ENCODE measurements at regions not wholly inside any gene's neighbourhood (a gene's known extent, or its start where the extent isn't known, plus 50 kb on each side); places are given as distances from the start of the nearest gene placed in this dataset.

DNA sequence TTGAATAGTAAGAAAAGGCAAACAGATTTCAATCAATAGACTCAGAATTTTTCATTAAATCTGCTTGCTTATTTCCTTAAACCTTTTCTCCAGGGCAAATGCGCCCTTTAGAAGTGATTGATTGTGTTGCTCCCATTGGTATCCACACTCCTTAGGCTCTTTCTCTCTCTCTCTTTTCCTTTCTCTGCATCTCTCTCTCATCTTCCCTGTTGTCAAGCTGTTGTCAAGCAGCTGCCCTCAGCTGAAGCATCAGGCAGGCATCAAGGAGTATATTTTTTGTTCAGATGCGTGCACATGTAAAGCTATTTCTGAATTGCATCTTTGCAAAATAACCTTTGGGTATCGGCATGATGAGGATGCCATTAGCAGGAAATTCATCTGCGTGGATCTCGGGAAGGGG lies 107.2 kb upstream of the PLET1 start:
- no peak overlapping the region for H3K27ac ChIP-seq (ENCODE audit: low read length)
- in situ Hi-C loops (cut with HindIII; ENCODE audit: low pct_unique_long_range_greater_than_20kb, low sequenced_read_pairs) (no loop called here), intact Hi-C loops (cut with micrococcal nuclease; ENCODE audit: unreplicated experiment) (no loop called here)
- ChIA-PET POLR2A (no interaction called here), CTCF (no interaction called here)
- ATAC-seq = no peak
- H3K36me3 ChIP-seq (ENCODE audit: control insufficient read depth, insufficient read depth, low read length) = no peaks in the 10 kb centered on the region
- no peak for TF ChIP-seq TCF7L2 (IDR thresholded peaks at IDR 0.05; ENCODE audit: low read depth, low read length)
- TF ChIP-seq, protein P1, sequence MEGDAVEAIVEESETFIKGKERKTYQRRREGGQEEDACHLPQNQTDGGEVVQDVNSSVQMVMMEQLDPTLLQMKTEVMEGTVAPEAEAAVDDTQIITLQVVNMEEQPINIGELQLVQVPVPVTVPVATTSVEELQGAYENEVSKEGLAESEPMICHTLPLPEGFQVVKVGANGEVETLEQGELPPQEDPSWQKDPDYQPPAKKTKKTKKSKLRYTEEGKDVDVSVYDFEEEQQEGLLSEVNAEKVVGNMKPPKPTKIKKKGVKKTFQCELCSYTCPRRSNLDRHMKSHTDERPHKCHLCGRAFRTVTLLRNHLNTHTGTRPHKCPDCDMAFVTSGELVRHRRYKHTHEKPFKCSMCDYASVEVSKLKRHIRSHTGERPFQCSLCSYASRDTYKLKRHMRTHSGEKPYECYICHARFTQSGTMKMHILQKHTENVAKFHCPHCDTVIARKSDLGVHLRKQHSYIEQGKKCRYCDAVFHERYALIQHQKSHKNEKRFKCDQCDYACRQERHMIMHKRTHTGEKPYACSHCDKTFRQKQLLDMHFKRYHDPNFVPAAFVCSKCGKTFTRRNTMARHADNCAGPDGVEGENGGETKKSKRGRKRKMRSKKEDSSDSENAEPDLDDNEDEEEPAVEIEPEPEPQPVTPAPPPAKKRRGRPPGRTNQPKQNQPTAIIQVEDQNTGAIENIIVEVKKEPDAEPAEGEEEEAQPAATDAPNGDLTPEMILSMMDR (IDR thresholded peaks at IDR 0.05) = no peak
- H3K4me1 ChIP-seq (ENCODE audit: control insufficient read depth, insufficient read depth, low read length) = peaks cover 11% of the 10 kb centered on the region; the same call in 1 of the 2 replicates
- BruUV-seq (replicated peaks) = no TSS peak
- no peak for DNase-seq (ENCODE audit: low read depth, low spot score)
- no peaks in the 10 kb centered on the region for H3K27me3 ChIP-seq (ENCODE audit: control insufficient read depth, insufficient read depth, low read length)
- H3K9me3 ChIP-seq (ENCODE audit: control insufficient read depth, insufficient read depth, low read depth, low read length) = no peaks in the 10 kb centered on the region
- H3K4me3 ChIP-seq (ENCODE audit: low read depth in 2 of 2, low read length in 2 of 2) = no peak overlapping the region

- POLR2A ChIA-PET = no interaction called here
Measured at GRCh38 chr11:112368381-112368780, 107.7 kb upstream of the PLET1 start.

More at GRCh38 chr11:112368381-112368780, 107.7 kb upstream of the PLET1 start:
- Histone ChIP-seq H3K9me3 (ENCODE audit: control insufficient read depth, insufficient read depth, low read depth, low read length) (no peaks in the 10 kb centered on the region), H3K4me1 (ENCODE audit: control insufficient read depth, insufficient read depth, low read length) (peaks cover 11% of the 10 kb centered on the region; the same call in 1 of the 2 replicates), H3K4me3 (ENCODE audit: low read depth in 2 of 2, low read length in 2 of 2) (no peak overlapping the region), H3K27ac (ENCODE audit: low read length) (no peak overlapping the region), H3K36me3 (ENCODE audit: control insufficient read depth, insufficient read depth, low read length) (no peaks in the 10 kb centered on the region), H3K27me3 (ENCODE audit: control insufficient read depth, insufficient read depth, low read length) (no peaks in the 10 kb centered on the region)
- BruUV-seq (replicated peaks) = no TSS peak
- no peak for ATAC-seq
- intact Hi-C loops (cut with micrococcal nuclease; ENCODE audit: unreplicated experiment) = no loop called here
- CTCF ChIA-PET = no interaction called here
- DNase-seq (ENCODE audit: low read depth, low spot score) = no peak
- TF ChIP-seq POLR2AphosphoS5 (IDR thresholded peaks at IDR 0.05; ENCODE audit: low read depth, low read length) (no peak), TCF7L2 (IDR thresholded peaks at IDR 0.05; ENCODE audit: low read depth, low read length) (no peak), SIN3A (IDR thresholded peaks at IDR 0.05; ENCODE audit: borderline replicate concordance, insufficient read depth, low read depth, low read length) (no peak)
- TF ChIP-seq, protein P1 (IDR thresholded peaks at IDR 0.05) = no peak
- TF ChIP-seq, protein P2, sequence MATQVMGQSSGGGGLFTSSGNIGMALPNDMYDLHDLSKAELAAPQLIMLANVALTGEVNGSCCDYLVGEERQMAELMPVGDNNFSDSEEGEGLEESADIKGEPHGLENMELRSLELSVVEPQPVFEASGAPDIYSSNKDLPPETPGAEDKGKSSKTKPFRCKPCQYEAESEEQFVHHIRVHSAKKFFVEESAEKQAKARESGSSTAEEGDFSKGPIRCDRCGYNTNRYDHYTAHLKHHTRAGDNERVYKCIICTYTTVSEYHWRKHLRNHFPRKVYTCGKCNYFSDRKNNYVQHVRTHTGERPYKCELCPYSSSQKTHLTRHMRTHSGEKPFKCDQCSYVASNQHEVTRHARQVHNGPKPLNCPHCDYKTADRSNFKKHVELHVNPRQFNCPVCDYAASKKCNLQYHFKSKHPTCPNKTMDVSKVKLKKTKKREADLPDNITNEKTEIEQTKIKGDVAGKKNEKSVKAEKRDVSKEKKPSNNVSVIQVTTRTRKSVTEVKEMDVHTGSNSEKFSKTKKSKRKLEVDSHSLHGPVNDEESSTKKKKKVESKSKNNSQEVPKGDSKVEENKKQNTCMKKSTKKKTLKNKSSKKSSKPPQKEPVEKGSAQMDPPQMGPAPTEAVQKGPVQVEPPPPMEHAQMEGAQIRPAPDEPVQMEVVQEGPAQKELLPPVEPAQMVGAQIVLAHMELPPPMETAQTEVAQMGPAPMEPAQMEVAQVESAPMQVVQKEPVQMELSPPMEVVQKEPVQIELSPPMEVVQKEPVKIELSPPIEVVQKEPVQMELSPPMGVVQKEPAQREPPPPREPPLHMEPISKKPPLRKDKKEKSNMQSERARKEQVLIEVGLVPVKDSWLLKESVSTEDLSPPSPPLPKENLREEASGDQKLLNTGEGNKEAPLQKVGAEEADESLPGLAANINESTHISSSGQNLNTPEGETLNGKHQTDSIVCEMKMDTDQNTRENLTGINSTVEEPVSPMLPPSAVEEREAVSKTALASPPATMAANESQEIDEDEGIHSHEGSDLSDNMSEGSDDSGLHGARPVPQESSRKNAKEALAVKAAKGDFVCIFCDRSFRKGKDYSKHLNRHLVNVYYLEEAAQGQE (IDR thresholded peaks at IDR 0.05; ENCODE audit: insufficient read depth in 1 of 2, low read depth in 2 of 2, low read length in 1 of 2) = no peak
- in situ Hi-C loops (cut with HindIII; ENCODE audit: low pct_unique_long_range_greater_than_20kb, low sequenced_read_pairs) = no loop called here
